K562 (cell line): ENCODE measurements at regions not wholly inside any gene's neighbourhood (a gene's known extent, or its start where the extent isn't known, plus 50 kb on each side); places are given as distances from the start of the nearest gene placed in this dataset.

Experiments used
- ATAC-seq: fragments of 200-7000 bp; cut with Tn5 transposase; 3 replicates; pipeline ENCODE4 v1.9.1; 2020; ENCODE audit warnings: moderate library complexity
- BruUV-seq: library from RNA; stranded (reverse); fragments of 400-500 nt; replicated peaks from 2 replicates; lab custom pipeline; 2021; lab: Mats Ljungman, UMichigan
- CTCF ChIA-PET: fragments of 300-600 bp; formaldehyde crosslinking; extraction: SDS; loops from one replicate; lab custom pipeline; 2021; ENCODE audit warnings: low intra/inter-chr PET ratio; lab: Yijun Ruan, JAX
- POLR2A ChIA-PET: fragments of 300-600, 350-650 bp; sonication (Branson Sonifier 250); formaldehyde crosslinking; extraction: SDS; loops from one replicate; lab custom pipeline; 2021; ENCODE audit warnings: antibody characterized with exemption, inconsistent platforms; lab: Yijun Ruan, JAX
- DNase-seq, 4 experiments: peaks; one replicate each; pipeline versions ENCODE4 v3.0.0 to v3.0.0-alpha.2; 2011 to 2018; ENCODE audit warnings: low spot score in 3 of 4, mixed read lengths in 3 of 4; ENCODE audit errors: extremely low read depth in 1 of 4
- FAIRE-seq: peaks from 2 replicates; lab custom pipeline; 2011; peaks lifted over from hg19 to GRCh38; lab: Jason Lieb, UNC
- H2AFZ ChIP-seq: 2 replicates; pipeline ENCODE4 v1.6.0; 2011; ENCODE audit warnings: low read depth, low read length, control low read depth, inconsistent platforms
- H3K27ac ChIP-seq: fragments of 200-600 bp; 3 replicates; pipeline ENCODE4 v1.8.0; 2011; ENCODE audit warnings: low read depth, mild to moderate bottlenecking, control low read depth, inconsistent platforms, low read length, moderate library complexity, mixed read lengths; ENCODE audit errors: extremely low read depth
- H3K27me3 ChIP-seq, 2 experiments: fragments of 300-600 bp in 1 of 2; 2 replicates in 1 of 2; 3 replicates in 1 of 2; pipeline versions ENCODE4 v1.6.0 to v1.8.0; 2011; ENCODE audit warnings: inconsistent platforms in 2 of 2, low read length in 2 of 2, mild to moderate bottlenecking in 1 of 2, mixed read lengths in 1 of 2, moderate library complexity in 1 of 2; ENCODE audit not compliant: control insufficient read depth in 2 of 2, insufficient read depth in 2 of 2
- H3K36me3 ChIP-seq: fragments of 300-600 bp; 3 replicates; pipeline ENCODE4 v1.8.0; 2011; ENCODE audit warnings: mild to moderate bottlenecking, low read length, inconsistent platforms; ENCODE audit not compliant: control insufficient read depth, insufficient read depth
- H3K4me1 ChIP-seq, 2 experiments: fragments of 200-600 bp in 1 of 2; replicated peaks in 1 of 2; 2 replicates in 1 of 2; 3 replicates in 1 of 2; pipeline versions ENCODE4 v1.5.1 to v1.8.0; 2011; ENCODE audit warnings: inconsistent platforms in 2 of 2, low read length in 2 of 2, mild to moderate bottlenecking in 1 of 2, mixed read lengths in 1 of 2, moderate library complexity in 1 of 2; ENCODE audit not compliant: control insufficient read depth in 2 of 2, insufficient read depth in 2 of 2
- H3K4me2 ChIP-seq: 2 replicates; pipeline ENCODE4 v1.6.1; 2011; ENCODE audit warnings: low read length, control low read depth, inconsistent platforms, mixed read lengths; ENCODE audit not compliant: insufficient read depth
- H3K4me3 ChIP-seq: fragments of 200-600 bp; sonication (generic), shearing (Covaris generic); 2 replicates; pipeline ENCODE4 v1.5.1; 2016; ENCODE audit warnings: control low read depth, inconsistent platforms
- H3K79me2 ChIP-seq: fragments of 200-600 bp; 3 replicates; pipeline ENCODE4 v1.8.0; 2011; ENCODE audit warnings: low read length, inconsistent platforms; ENCODE audit not compliant: control insufficient read depth, insufficient read depth
- H3K9ac ChIP-seq, 2 experiments: 2 replicates each; pipeline versions ENCODE4 v1.6.0 to v1.6.1; 2011; ENCODE audit warnings: low read depth in 2 of 2, low read length in 2 of 2, control low read depth in 1 of 2, inconsistent platforms in 1 of 2, mild to moderate bottlenecking in 1 of 2, mixed read lengths in 1 of 2; ENCODE audit not compliant: insufficient read depth in 1 of 2
- H3K9me1 ChIP-seq: one replicate; pipeline ENCODE4 v1.6.0; 2011; ENCODE audit warnings: inconsistent platforms, mild to moderate bottlenecking, low read length, moderate library complexity; ENCODE audit not compliant: control insufficient read depth, insufficient read depth
- H3K9me3 ChIP-seq: replicated peaks from 2 replicates; pipeline ENCODE4 v1.5.1; 2011; ENCODE audit warnings: low read depth, low read length, inconsistent platforms; ENCODE audit not compliant: control insufficient read depth, insufficient read depth
- H4K20me1 ChIP-seq: replicated peaks from 2 replicates; pipeline ENCODE4 v1.6.1; 2011; ENCODE audit warnings: low read length, inconsistent platforms, mixed read lengths; ENCODE audit not compliant: control insufficient read depth, insufficient read depth
- ATF3 ChIP-seq, 2 experiments: fragments of 450-650 bp in 1 of 2; sonication (generic) in 1 of 2; formaldehyde crosslinking in 1 of 2; IDR thresholded peaks in 1 of 2; conservative IDR thresholded peaks in 1 of 2; 2 replicates each; pipeline versions ENCODE4 v1.6.1 to v1.8.1; 2016 to 2023; ENCODE audit warnings: mild to moderate bottlenecking in 2 of 2, moderate library complexity in 2 of 2, inconsistent platforms in 1 of 2, missing genetic modification reagents in 1 of 2
- DNMT1 ChIP-seq: fragments of 450-650 bp; IDR thresholded peaks from 2 replicates; pipeline ENCODE4 v1.6.1; 2016; ENCODE audit warnings: antibody characterized with exemption, mild to moderate bottlenecking
- MECOM ChIP-seq: fragments of 250-450 bp; sonication (Bioruptor Pico); IDR thresholded peaks from 2 replicates; pipeline ENCODE4 v1.8.0; 2022; ENCODE audit warnings: inconsistent platforms
- MTA3 ChIP-seq: fragments of 450-650 bp; formaldehyde crosslinking; IDR thresholded peaks from 2 replicates; pipeline ENCODE4 v1.6.1; 2017; ENCODE audit warnings: mild to moderate bottlenecking, borderline replicate concordance
- POLR3G ChIP-seq: IDR thresholded peaks from 2 replicates; pipeline ENCODE4 v1.6.1; 2011; ENCODE audit not compliant: insufficient read length, insufficient replicate concordance; ENCODE audit errors: extremely low read depth
- RAD21 ChIP-seq, 2 experiments: fragments of 250-450 bp in 1 of 2; fragments of 450-650 bp in 1 of 2; sonication (Bioruptor Pico) in 1 of 2; formaldehyde crosslinking in 1 of 2; IDR thresholded peaks in 1 of 2; conservative IDR thresholded peaks in 1 of 2; 2 replicates each; pipeline versions ENCODE4 v1.4.0 to v1.8.0; 2020 to 2022; ENCODE audit warnings: mild to moderate bottlenecking in 2 of 2, moderate library complexity in 1 of 2
- THAP7 ChIP-seq: fragments of 250-450 bp; sonication (Bioruptor Pico); IDR thresholded peaks from 2 replicates; pipeline ENCODE4 v1.5.0; 2021
- ZNF165 ChIP-seq: fragments of 250-450 bp; sonication (Bioruptor Pico); IDR thresholded peaks from 2 replicates; pipeline ENCODE4 v1.4.0; 2020; ENCODE audit warnings: borderline replicate concordance
- WGBS: fragments of 100-300 bp; shearing (Covaris generic); methylation state at CpG from one replicate; pipeline ENCODE4 v1.1.6; 2016; ENCODE audit warnings: low coverage, mixed read lengths; ENCODE audit not compliant: insufficient coverage; ENCODE audit errors: missing lambda C conversion rate; 5-methylcytosine and 5-hydroxymethylcytosine counted together
- in situ Hi-C: fragments of 300-500 bp; cut with MboI; formaldehyde crosslinking; loops from 4 replicates; pipeline ENCODE4 v1.15.0; 2018; ENCODE audit warnings: inconsistent platforms, mixed read lengths
- intact Hi-C: fragments of 100-400 bp; cut with micrococcal nuclease; formaldehyde crosslinking; loops from 2 replicates; pipeline ENCODE4 v1.14.2; 2022
- TF ChIP-seq, protein P1 (sequence below), 3 experiments: IDR thresholded peaks in 2 of 3; conservative IDR thresholded peaks in 1 of 3; 2 replicates each; pipeline ENCODE4 v1.5.1; 2011 to 2012; ENCODE audit warnings: low read length in 3 of 3, mild to moderate bottlenecking in 3 of 3, control low read depth in 2 of 3, improper control_type of control experiment in 1 of 3, inconsistent platforms in 1 of 3, low read depth in 1 of 3, mixed read lengths in 1 of 3, moderate library complexity in 1 of 3; ENCODE audit not compliant: insufficient read depth in 2 of 3
- TF ChIP-seq, protein P2 (sequence below): sonication (generic); formaldehyde crosslinking; IDR thresholded peaks from 2 replicates; pipeline ENCODE4 v1.8.1; 2023; ENCODE audit warnings: mild to moderate bottlenecking, missing genetic modification reagents, moderate library complexity
- TF ChIP-seq, protein P3 (sequence below): sonication (generic); formaldehyde crosslinking; IDR thresholded peaks from 2 replicates; pipeline ENCODE4 v1.8.1; 2023; ENCODE audit warnings: mild to moderate bottlenecking, missing genetic modification reagents
- TF ChIP-seq, protein P4 (sequence below): fragments of 250-450 bp; sonication (Bioruptor Pico); IDR thresholded peaks from 2 replicates; pipeline ENCODE4 v1.8.0; 2022; ENCODE audit warnings: inconsistent platforms

DNA sequence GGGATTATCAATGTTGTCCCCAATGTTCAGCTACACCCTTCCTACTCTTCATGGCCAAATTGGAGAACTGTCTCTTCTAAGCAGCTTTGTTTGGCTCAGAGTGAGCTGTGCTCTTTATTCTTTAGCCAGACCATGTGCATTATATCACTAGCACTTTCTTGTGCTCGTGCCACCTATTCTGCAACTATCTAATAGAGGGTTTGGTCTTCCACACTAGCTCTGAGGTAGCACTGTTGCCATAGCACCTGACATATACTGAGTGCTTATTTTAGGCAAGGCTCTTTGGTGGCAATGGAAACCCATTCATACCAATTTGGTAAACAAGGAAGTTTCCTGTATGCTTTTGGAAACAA, 394.3 kb upstream of the C2CD4B start:
- H3K4me1 ChIP-seq: no peaks in the 10 kb centered on the region
- 0% methylated on average over 1 of the region's 1 CpG for WGBS
- no peak for DNase-seq
- FAIRE-seq: no peak
- no peaks in the 10 kb centered on the region for H3K36me3 ChIP-seq
- in situ Hi-C loops (no loop called here), intact Hi-C loops (no loop called here)
- H3K4me3 ChIP-seq: no peak overlapping the region
- H3K27ac ChIP-seq: no peak overlapping the region
- no TSS peak for BruUV-seq
- no peak overlapping the region for H3K4me2 ChIP-seq
- POLR2A ChIA-PET: no interaction called here
- CTCF ChIA-PET: no interaction called here
- H3K9me1 ChIP-seq: no peaks in the 10 kb centered on the region
- H4K20me1 ChIP-seq: no peaks in the 10 kb centered on the region
- H3K27me3 ChIP-seq: peaks cover 8 to 12% of the 10 kb centered on the region in 2 experiments; a peak in 3 of 5 replicates
- H2AFZ ChIP-seq: no peak overlapping the region
- H3K79me2 ChIP-seq: no peaks in the 10 kb centered on the region
- no peaks in the 10 kb centered on the region for H3K9me3 ChIP-seq
- no peak overlapping the region for H3K9ac ChIP-seq
- ATAC-seq: no peak
- TF ChIP-seq, protein P1, sequence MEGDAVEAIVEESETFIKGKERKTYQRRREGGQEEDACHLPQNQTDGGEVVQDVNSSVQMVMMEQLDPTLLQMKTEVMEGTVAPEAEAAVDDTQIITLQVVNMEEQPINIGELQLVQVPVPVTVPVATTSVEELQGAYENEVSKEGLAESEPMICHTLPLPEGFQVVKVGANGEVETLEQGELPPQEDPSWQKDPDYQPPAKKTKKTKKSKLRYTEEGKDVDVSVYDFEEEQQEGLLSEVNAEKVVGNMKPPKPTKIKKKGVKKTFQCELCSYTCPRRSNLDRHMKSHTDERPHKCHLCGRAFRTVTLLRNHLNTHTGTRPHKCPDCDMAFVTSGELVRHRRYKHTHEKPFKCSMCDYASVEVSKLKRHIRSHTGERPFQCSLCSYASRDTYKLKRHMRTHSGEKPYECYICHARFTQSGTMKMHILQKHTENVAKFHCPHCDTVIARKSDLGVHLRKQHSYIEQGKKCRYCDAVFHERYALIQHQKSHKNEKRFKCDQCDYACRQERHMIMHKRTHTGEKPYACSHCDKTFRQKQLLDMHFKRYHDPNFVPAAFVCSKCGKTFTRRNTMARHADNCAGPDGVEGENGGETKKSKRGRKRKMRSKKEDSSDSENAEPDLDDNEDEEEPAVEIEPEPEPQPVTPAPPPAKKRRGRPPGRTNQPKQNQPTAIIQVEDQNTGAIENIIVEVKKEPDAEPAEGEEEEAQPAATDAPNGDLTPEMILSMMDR (IDR thresholded peaks at IDR 0.05 in 2 of 3, conservative IDR thresholded peaks at IDR 0.05 in 1 of 3; ENCODE audit: insufficient read depth in 2 of 3, low read depth in 1 of 3, low read length in 3 of 3): no peak
- TF ChIP-seq THAP7 (CRISPR knock-in tag) (no peak), POLR3G (no peak), DNMT1 (no peak), ATF3 (IDR thresholded peaks at IDR 0.05) (no peak), ATF3 (CRISPR knock-in tag; conservative IDR thresholded peaks at IDR 0.05) (no peak), MTA3 (no peak), RAD21 (CRISPR knock-in tag; conservative IDR thresholded peaks at IDR 0.05 in 1 of 2, IDR thresholded peaks at IDR 0.05 in 1 of 2) (no peak), ZNF165 (CRISPR knock-in tag) (no peak), MECOM (CRISPR knock-in tag) (no peak)
- TF ChIP-seq, protein P2, sequence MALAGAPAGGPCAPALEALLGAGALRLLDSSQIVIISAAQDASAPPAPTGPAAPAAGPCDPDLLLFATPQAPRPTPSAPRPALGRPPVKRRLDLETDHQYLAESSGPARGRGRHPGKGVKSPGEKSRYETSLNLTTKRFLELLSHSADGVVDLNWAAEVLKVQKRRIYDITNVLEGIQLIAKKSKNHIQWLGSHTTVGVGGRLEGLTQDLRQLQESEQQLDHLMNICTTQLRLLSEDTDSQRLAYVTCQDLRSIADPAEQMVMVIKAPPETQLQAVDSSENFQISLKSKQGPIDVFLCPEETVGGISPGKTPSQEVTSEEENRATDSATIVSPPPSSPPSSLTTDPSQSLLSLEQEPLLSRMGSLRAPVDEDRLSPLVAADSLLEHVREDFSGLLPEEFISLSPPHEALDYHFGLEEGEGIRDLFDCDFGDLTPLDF (CRISPR knock-in tag): no peak
- TF ChIP-seq, protein P3, sequence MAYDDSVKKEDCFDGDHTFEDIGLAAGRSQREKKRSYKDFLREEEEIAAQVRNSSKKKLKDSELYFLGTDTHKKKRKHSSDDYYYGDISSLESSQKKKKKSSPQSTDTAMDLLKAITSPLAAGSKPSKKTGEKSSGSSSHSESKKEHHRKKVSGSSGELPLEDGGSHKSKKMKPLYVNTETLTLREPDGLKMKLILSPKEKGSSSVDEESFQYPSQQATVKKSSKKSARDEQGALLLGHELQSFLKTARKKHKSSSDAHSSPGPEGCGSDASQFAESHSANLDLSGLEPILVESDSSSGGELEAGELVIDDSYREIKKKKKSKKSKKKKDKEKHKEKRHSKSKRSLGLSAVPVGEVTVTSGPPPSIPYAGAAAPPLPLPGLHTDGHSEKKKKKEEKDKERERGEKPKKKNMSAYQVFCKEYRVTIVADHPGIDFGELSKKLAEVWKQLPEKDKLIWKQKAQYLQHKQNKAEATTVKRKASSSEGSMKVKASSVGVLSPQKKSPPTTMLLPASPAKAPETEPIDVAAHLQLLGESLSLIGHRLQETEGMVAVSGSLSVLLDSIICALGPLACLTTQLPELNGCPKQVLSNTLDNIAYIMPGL (CRISPR knock-in tag): no peak
- TF ChIP-seq, protein P4, sequence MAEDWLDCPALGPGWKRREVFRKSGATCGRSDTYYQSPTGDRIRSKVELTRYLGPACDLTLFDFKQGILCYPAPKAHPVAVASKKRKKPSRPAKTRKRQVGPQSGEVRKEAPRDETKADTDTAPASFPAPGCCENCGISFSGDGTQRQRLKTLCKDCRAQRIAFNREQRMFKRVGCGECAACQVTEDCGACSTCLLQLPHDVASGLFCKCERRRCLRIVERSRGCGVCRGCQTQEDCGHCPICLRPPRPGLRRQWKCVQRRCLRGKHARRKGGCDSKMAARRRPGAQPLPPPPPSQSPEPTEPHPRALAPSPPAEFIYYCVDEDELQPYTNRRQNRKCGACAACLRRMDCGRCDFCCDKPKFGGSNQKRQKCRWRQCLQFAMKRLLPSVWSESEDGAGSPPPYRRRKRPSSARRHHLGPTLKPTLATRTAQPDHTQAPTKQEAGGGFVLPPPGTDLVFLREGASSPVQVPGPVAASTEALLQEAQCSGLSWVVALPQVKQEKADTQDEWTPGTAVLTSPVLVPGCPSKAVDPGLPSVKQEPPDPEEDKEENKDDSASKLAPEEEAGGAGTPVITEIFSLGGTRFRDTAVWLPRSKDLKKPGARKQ (CRISPR knock-in tag): no peak
